ENCODE measurements at regions not wholly inside any gene's neighbourhood (a gene's known extent, or its start where the extent isn't known, plus 50 kb on each side); places are given as distances from the start of the nearest gene placed in this dataset.

DNA sequence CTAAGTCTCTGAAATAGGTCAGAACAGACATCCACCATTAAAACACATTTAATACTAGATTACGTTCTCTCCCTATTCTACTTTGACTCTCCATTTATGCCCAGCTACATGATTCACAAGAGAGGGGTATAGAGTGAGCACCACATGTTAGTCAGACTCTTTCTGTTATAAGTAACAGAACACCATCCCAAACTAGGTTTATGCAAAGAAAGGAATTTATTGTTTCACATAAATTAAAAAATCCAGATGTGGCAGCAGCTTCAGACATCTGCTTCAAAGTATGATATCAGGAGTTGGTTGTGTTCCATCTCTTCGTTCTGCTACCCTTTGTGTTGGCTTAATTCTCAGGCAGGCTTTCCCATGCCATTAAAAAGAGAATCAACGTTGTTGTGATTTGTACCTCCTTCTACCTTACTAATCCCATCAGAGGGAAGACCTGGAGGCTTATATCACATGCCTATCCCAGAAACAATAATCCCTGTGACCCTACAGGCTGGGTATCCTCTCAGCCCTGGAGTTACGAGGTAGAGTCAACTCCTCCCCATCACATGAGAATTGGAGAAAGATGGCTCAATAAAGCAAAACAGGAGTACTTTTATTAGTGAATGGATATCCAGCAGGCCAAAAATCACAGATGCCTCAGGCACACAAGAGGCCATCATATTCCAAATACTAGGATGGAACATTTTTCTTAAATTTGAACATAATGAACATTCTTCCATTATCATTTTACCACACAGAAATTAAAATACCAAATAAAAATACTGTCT is 163.2 kb downstream of the SLC7A11 start:
- TF ChIP-seq, protein P1, sequence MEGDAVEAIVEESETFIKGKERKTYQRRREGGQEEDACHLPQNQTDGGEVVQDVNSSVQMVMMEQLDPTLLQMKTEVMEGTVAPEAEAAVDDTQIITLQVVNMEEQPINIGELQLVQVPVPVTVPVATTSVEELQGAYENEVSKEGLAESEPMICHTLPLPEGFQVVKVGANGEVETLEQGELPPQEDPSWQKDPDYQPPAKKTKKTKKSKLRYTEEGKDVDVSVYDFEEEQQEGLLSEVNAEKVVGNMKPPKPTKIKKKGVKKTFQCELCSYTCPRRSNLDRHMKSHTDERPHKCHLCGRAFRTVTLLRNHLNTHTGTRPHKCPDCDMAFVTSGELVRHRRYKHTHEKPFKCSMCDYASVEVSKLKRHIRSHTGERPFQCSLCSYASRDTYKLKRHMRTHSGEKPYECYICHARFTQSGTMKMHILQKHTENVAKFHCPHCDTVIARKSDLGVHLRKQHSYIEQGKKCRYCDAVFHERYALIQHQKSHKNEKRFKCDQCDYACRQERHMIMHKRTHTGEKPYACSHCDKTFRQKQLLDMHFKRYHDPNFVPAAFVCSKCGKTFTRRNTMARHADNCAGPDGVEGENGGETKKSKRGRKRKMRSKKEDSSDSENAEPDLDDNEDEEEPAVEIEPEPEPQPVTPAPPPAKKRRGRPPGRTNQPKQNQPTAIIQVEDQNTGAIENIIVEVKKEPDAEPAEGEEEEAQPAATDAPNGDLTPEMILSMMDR (IDR thresholded peaks at IDR 0.05; ENCODE audit: insufficient read depth, low read length): no peak
- TF ChIP-seq SPI1 (IDR thresholded peaks at IDR 0.05; ENCODE audit: borderline replicate concordance, low read depth): no peak
